SK-N-SH (cell line): ENCODE measurements at regions not wholly inside any gene's neighbourhood (a gene's known extent, or its start where the extent isn't known, plus 50 kb on each side); places are given as distances from the start of the nearest gene placed in this dataset.

ENCODE experiments used
- CTCF ChIA-PET: fragments of 300-600, 350-600 bp; formaldehyde crosslinking; extraction: SDS; loops from one replicate; lab custom pipeline; 2021; lab: Yijun Ruan, JAX
- POLR2A ChIA-PET: fragments of 350-600 bp; sonication (Branson Sonifier 250); formaldehyde crosslinking; extraction: SDS; loops from one replicate; lab custom pipeline; 2020; ENCODE audit warnings: antibody characterized with exemption, inconsistent platforms; lab: Yijun Ruan, JAX
- DNase-seq: peaks from one replicate; pipeline ENCODE4 v3.0.0; 2012
- H2AFZ ChIP-seq: fragments of 200-600 bp; sonication (generic); 2 replicates; pipeline ENCODE4 v1.8.1; 2016; ENCODE audit warnings: antibody characterized with exemption, mild to moderate bottlenecking, low read depth
- H3F3A ChIP-seq: fragments of 200-600 bp; sonication (generic); replicated peaks from 2 replicates; pipeline ENCODE3; 2016; ENCODE audit warnings: antibody characterized with exemption, mild to moderate bottlenecking; ENCODE audit not compliant: insufficient read depth
- H3K27ac ChIP-seq, 2 experiments: fragments of 200-500 bp in 1 of 2; fragments of 200-600 bp in 1 of 2; sonication (Bioruptor generic) in 1 of 2; sonication (generic), shearing (Covaris generic) in 1 of 2; 2 replicates each; pipeline versions ENCODE4 v1.5.1 to v1.6.1; 2014 to 2016; ENCODE audit warnings: low read depth in 2 of 2, inconsistent platforms in 1 of 2, low read length in 1 of 2, mild to moderate bottlenecking in 1 of 2, mixed read lengths in 1 of 2
- H3K27me3 ChIP-seq: fragments of 200-600 bp; sonication (generic), shearing (Covaris generic); 2 replicates; pipeline ENCODE4 v1.6.1; 2016; ENCODE audit warnings: mixed run types; ENCODE audit not compliant: insufficient read depth
- H3K36me3 ChIP-seq, 2 experiments: fragments of 200-500 bp in 1 of 2; fragments of 200-600 bp in 1 of 2; sonication (Bioruptor generic) in 1 of 2; sonication (generic) in 1 of 2; replicated peaks in 1 of 2; 2 replicates each; pipeline versions ENCODE3 to v1.5.1; 2014 to 2016; ENCODE audit warnings: low read length in 1 of 2, mild to moderate bottlenecking in 1 of 2; ENCODE audit not compliant: insufficient read depth in 2 of 2, control insufficient read depth in 1 of 2
- H3K4me1 ChIP-seq, 2 experiments: fragments of 200-500 bp in 1 of 2; fragments of 200-600 bp in 1 of 2; sonication (Bioruptor generic) in 1 of 2; sonication (generic), shearing (Covaris generic) in 1 of 2; 2 replicates each; pipeline versions ENCODE4 v1.5.1 to v1.6.1; 2014 to 2016; ENCODE audit warnings: low read depth in 1 of 2, low read length in 1 of 2, mixed run types in 1 of 2; ENCODE audit not compliant: insufficient read depth in 2 of 2, control insufficient read depth in 1 of 2
- H3K4me2 ChIP-seq: fragments of 200-600 bp; sonication (generic), shearing (Covaris generic); 2 replicates; pipeline ENCODE4 v1.6.1; 2017; ENCODE audit warnings: mixed run types
- H3K4me3 ChIP-seq, 2 experiments: fragments of 200-500 bp in 1 of 2; fragments of 200-600 bp in 1 of 2; sonication (Bioruptor generic) in 1 of 2; sonication (generic), shearing (Covaris generic) in 1 of 2; 2 replicates each; pipeline versions ENCODE4 v1.5.1 to v1.8.1; 2014 to 2016; ENCODE audit warnings: low read depth in 2 of 2, inconsistent platforms in 1 of 2, low read length in 1 of 2, mild to moderate bottlenecking in 1 of 2, mixed read lengths in 1 of 2, moderate library complexity in 1 of 2
- H3K79me2 ChIP-seq: fragments of 200-600 bp; sonication (generic); 2 replicates; pipeline ENCODE4 v1.8.1; 2017; ENCODE audit warnings: mild to moderate bottlenecking; ENCODE audit not compliant: insufficient read depth
- H3K9ac ChIP-seq: fragments of 200-600 bp; sonication (generic); 2 replicates; pipeline ENCODE4 v1.6.1; 2017; ENCODE audit warnings: mixed run types
- H3K9me2 ChIP-seq: fragments of 200-600 bp; sonication (generic); 2 replicates; pipeline ENCODE4 v1.6.1; 2017; ENCODE audit warnings: mixed run types
- H3K9me3 ChIP-seq: fragments of 200-600 bp; sonication (generic); 2 replicates; pipeline ENCODE4 v1.6.1; 2017; ENCODE audit warnings: mixed run types, mild to moderate bottlenecking, moderate library complexity
- H4K20me1 ChIP-seq: fragments of 200-600 bp; sonication (generic); 2 replicates; pipeline ENCODE4 v1.6.1; 2017; ENCODE audit warnings: mild to moderate bottlenecking, mixed run types; ENCODE audit not compliant: insufficient read depth
- EZH2phosphoT487 ChIP-seq: fragments of 200-600 bp; sonication (generic); IDR thresholded peaks from 2 replicates; pipeline ENCODE4 v1.6.1; 2017; ENCODE audit warnings: low read depth, mixed run types, mild to moderate bottlenecking, antibody characterized with exemption, moderate library complexity, borderline replicate concordance
- MAX ChIP-seq: IDR thresholded peaks from 2 replicates; pipeline ENCODE4 v1.4.0; 2012; ENCODE audit warnings: low read depth
- MEF2A ChIP-seq: IDR thresholded peaks from 2 replicates; pipeline ENCODE4 v1.4.0; 2012; ENCODE audit warnings: low read depth, borderline replicate concordance
- MXI1 ChIP-seq: IDR thresholded peaks from 2 replicates; pipeline ENCODE4 v1.6.1; 2012; ENCODE audit warnings: mild to moderate bottlenecking, low read depth, low read length, improper control_type of control experiment
- RAD21 ChIP-seq: IDR thresholded peaks from 2 replicates; pipeline ENCODE4 v1.6.1; 2012; ENCODE audit warnings: mild to moderate bottlenecking, low read length
- RCOR1 ChIP-seq: fragments of 150-350 bp; IDR thresholded peaks from 2 replicates; pipeline ENCODE4 v1.6.1; 2017; ENCODE audit warnings: antibody characterized with exemption, low read length
- REST ChIP-seq: IDR thresholded peaks from 2 replicates; pipeline ENCODE4 v1.6.1; 2012; ENCODE audit warnings: mild to moderate bottlenecking, low read depth, low read length, moderate library complexity
- RXRA ChIP-seq: IDR thresholded peaks from 2 replicates; pipeline ENCODE4 v1.4.0; 2012; ENCODE audit warnings: low read depth, mild to moderate bottlenecking, borderline replicate concordance
- USF1 ChIP-seq: IDR thresholded peaks from 2 replicates; pipeline ENCODE4 v1.4.0; 2012; ENCODE audit warnings: low read depth, borderline replicate concordance
- USF2 ChIP-seq: fragments of 150-350 bp; IDR thresholded peaks from 2 replicates; pipeline ENCODE4 v1.6.1; 2017; ENCODE audit warnings: antibody characterized with exemption, low read length, low read depth, borderline replicate concordance
- WGBS: methylation state at CpG from one replicate; pipeline ENCODE4 v1.1.6; 2017; ENCODE audit warnings: low lambda C conversion rate; 5-methylcytosine and 5-hydroxymethylcytosine counted together

- H3K9ac ChIP-seq, result no peak overlapping the region
- no peak overlapping the region for H3K27ac ChIP-seq
- H3K4me2 ChIP-seq, result no peak overlapping the region
- CTCF ChIA-PET, result no interaction called here
- no peaks in the 10 kb centered on the region for H3K9me3 ChIP-seq
- no peak for DNase-seq
- H3K27me3 ChIP-seq, result no peaks in the 10 kb centered on the region
- no peak overlapping the region for H3K4me3 ChIP-seq
- H3F3A ChIP-seq, result no peaks in the 10 kb centered on the region
- POLR2A ChIA-PET, result no interaction called here
- H2AFZ ChIP-seq, result no peak overlapping the region
- H3K36me3 ChIP-seq, result no peaks in the 10 kb centered on the region
- no peaks in the 10 kb centered on the region for H3K79me2 ChIP-seq
- H3K9me2 ChIP-seq, result no peaks in the 10 kb centered on the region
- no peaks in the 10 kb centered on the region for H3K4me1 ChIP-seq
- no peak for TF ChIP-seq USF2
- H4K20me1 ChIP-seq, result no peaks in the 10 kb centered on the region
These were observed 485.8 kb upstream of the TECRL start for GRCh38 chr4:64895031-64895430.

GRCh38 chr4:64893205-64893604 is 484.0 kb upstream of the TECRL start:
- Histone ChIP-seq H3K4me1 (no peaks in the 10 kb centered on the region), H3F3A (no peaks in the 10 kb centered on the region), H3K36me3 (no peaks in the 10 kb centered on the region)
- TF ChIP-seq MEF2A, result no peak
- no peak for TF ChIP-seq MXI1
- no peak for TF ChIP-seq REST
- TF ChIP-seq RXRA, result no peak
- TF ChIP-seq, all 33 proteins: peak for 0
- Histone ChIP-seq H3K9me3 (no peaks in the 10 kb centered on the region), H3K9me2 (no peaks in the 10 kb centered on the region), H3K9ac (no peak overlapping the region), H3K27me3 (no peaks in the 10 kb centered on the region), H3K79me2 (no peaks in the 10 kb centered on the region), H3K27ac (no peak overlapping the region), H2AFZ (no peak overlapping the region), H3K4me3 (no peak overlapping the region), H3K4me2 (no peak overlapping the region), H4K20me1 (no peaks in the 10 kb centered on the region)
- ChIA-PET POLR2A (no interaction called here), CTCF (no interaction called here)
- DNase-seq, result no peak
- WGBS, result 19% methylated on average over 5 of the region's 5 CpGs

- Histone ChIP-seq H3K79me2 (no peaks in the 10 kb centered on the region), H4K20me1 (no peaks in the 10 kb centered on the region), H3K27ac (no peak overlapping the region), H3K9me2 (no peaks in the 10 kb centered on the region), H3K4me3 (no peak overlapping the region), H3F3A (no peaks in the 10 kb centered on the region), H3K9ac (no peak overlapping the region), H2AFZ (no peak overlapping the region), H3K27me3 (no peaks in the 10 kb centered on the region), H3K36me3 (no peaks in the 10 kb centered on the region), H3K4me2 (no peak overlapping the region), H3K4me1 (no peaks in the 10 kb centered on the region), H3K9me3 (no peaks in the 10 kb centered on the region)
- under 1% methylated on average over 5 of the region's 5 CpGs for WGBS
- POLR2A ChIA-PET, result no interaction called here
- no peak for DNase-seq
- CTCF ChIA-PET, result no interaction called here
- no peak for TF ChIP-seq EZH2phosphoT487
- no peak for TF ChIP-seq MAX
- no peak for TF ChIP-seq USF1
- TF ChIP-seq REST, result no peak
- no peak for TF ChIP-seq RAD21
- no peak for TF ChIP-seq RCOR1
- no peak for TF ChIP-seq RXRA
These were observed 480.8 kb upstream of the TECRL start for GRCh38 chr4:64889906-64890610.
